Left renal cortex interstitium (tissue), 4 donors: ENCODE measurements at regions not wholly inside any gene's neighbourhood (a gene's known extent, or its start where the extent isn't known, plus 50 kb on each side); places are given as distances from the start of the nearest gene placed in this dataset.
"Not testable (repeated sequence)": the region's sequence is repeated elsewhere in the genome, so short reads cannot be mapped to it uniquely, and the experiment has no call there.

Experiments
- DNase-seq, 4 donors: peaks; one replicate each; pipeline ENCODE4 v3.0.0-alpha.2; 2013; ENCODE audit warnings: low read depth in 4 of 4, low spot score in 2 of 4, missing footprints in 1 of 4

GRCh38 chr11:123344790-123345357, 85.2 kb upstream of the GRAMD1B start:
- no peak for DNase-seq

GRCh38 chr11:123344188-123344587, 85.9 kb upstream of the GRAMD1B start:
- not testable (repeated sequence) for DNase-seq

- no peak for DNase-seq
Measured at GRCh38 chr11:123338997-123339752, 90.9 kb upstream of the GRAMD1B start.

DNA sequence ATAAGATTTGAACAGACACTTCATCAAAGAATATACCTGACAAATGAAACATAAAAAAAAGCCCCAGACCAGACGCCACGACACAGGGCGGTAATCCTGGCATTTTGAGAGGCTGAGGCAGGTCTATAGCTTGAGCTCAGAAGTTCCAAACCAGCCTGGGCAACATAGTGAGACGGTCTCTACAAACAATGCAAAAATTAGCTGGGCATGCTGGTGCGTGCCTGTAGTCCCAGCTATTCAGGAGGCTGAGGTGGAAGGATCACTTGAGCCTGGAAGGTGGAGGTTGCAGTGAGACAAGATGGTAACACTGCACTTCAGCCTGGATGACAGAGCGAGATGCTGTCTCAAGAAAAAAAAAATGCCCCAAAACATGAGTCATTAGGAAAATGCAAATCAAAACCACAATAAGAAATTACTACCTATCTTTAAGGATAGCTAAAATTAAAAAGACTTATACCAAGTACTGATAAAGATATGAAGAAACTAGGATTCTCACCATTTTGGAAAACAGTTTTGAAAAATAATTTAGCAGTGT, 91.7 kb upstream of the GRAMD1B start:
- DNase-seq: no peak

DNA sequence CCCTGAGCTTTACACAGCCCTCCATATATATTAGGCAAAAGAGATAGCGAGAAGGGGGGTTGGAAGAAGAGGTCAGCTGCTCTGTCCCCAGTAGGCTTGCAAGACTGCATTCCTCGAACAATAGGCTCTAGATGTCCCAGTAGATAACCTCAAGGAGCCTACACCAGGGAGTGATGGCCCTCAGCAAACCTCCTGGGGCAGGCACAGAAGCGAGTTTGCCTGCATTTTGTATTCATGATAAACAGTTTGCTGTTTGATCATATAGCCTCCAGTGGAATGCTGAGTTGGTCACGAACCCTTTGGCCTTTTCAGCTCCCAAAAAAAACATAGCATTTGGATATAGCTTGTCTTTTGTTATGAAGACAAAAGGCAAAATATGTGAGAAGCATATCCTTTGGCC, 95.1 kb upstream of the GRAMD1B start:
- DNase-seq: no peak

DNA sequence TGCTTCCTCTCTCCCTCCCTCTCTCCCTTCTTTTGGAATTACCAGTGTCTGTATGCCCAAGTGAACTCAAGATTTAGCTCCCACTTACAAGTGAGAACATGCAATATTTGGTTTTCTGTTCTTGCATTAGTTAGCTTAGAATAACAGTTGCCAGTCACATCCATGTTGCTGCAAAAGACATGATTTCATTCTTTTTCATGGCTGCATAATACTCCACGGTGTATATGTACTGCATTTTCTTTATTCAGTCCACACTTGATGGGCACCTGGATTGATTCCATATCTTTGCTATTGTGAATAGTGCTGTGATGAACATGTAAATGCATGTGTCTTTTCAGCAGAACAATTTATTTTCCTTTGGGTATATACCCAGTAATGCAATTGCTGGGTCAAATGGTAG, 97.5 kb upstream of the GRAMD1B start:
- DNase-seq: not testable (repeated sequence)

- DNase-seq: no peak
Measured at GRCh38 chr11:123330948-123331347, 99.1 kb upstream of the GRAMD1B start.

- DNase-seq: no peak
Measured at GRCh38 chr11:123330471-123330870, 99.6 kb upstream of the GRAMD1B start.

- no peak for DNase-seq
Measured at GRCh38 chr11:123330071-123330470, 100.0 kb upstream of the GRAMD1B start.

DNA sequence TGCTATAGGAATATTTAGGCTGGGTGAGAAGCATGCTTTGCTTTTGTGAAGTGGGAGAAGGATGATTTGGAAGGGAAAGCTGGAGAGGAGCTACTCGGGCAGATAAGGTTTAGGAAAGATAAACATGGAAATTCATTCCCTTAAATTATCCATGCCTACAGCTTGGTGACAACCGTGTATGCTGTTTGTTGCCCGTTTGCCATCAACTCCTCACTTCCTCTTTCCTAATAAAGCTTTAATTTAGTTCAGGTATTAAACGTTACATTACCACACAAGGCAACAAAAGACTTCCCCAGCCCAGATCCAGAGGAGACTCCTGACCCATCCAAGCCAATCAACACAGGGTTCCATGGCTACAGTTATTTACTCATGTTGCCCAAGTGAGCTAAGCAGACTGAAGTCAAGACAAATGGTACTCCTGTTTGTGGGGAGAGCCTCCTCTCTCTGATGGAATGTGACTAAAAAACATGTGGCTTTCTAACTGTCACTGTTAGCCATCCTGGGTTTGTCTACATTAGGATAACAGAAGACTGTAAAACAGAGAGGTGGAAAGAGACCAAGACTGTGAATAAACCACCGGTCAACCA, 101.7 kb upstream of the GRAMD1B start:
- DNase-seq: no peak

GRCh38 chr11:123325533-123325932, 104.5 kb upstream of the GRAMD1B start:
- DNase-seq: no peak

DNA sequence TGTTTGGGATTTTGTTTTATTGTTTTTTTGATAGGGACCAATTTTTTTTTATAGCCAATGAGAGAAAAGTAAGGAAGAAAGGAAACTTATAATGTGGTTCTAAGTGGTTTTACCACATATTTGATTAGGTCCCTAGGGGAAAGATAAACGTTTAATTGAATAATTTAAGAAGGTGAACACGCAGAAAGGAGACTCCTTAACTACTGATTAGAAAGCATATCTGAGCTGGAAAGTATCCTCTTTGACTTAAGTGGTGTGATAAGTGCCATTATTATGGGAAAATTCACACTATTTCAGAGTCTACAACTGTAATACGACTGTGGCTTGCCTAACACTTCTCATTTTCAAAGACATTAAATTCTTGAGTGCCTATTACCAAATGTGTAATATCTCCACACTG, 106.5 kb upstream of the GRAMD1B start:
- no peak for DNase-seq

- DNase-seq: no peak
Measured at GRCh38 chr11:123321636-123322035, 108.4 kb upstream of the GRAMD1B start.

GRCh38 chr11:123318623-123319022, 111.4 kb upstream of the GRAMD1B start:
- DNase-seq: no peak

GRCh38 chr11:123318132-123318531, 111.9 kb upstream of the GRAMD1B start:
- not testable (repeated sequence) for DNase-seq

DNA sequence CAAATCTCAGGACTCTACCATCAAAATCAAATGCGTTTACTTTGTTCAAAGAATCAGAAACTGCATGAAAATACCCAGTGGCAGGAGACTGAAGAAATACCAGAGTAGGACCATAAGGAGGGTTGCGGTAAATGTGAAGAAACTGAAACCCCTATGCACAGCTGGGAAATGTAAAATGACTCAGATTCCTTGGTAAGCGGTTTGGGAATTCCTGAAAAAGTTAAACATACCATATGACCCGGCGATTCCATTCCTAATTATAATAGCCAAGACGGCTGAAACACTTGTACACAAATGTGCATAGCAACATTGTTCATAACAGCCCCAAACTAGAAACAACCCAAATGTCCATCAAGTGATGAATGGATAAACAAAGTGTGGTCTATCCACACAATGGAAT, 114.1 kb upstream of the GRAMD1B start:
- DNase-seq: no peak

DNA sequence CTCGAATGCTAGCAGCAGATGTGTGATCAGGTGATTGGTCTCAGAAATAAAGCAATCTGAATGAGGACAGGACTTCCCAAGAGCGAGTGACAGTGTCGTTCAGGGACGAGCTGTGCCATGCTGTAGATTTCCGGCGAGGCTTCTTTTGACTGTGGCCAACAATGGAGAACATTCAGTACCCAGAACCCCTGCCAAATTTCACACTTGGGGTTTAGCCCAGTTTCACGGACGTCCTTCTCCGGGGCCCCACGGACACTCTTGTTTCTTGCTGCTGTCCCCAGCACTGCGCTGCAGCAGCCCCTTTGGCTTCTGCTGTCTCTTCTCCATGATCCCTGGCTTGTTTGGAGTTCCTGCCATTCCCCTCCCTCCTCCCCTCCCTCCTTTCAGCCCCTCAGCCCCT, 115.1 kb upstream of the GRAMD1B start:
- DNase-seq: no peak

- DNase-seq: no peak
Measured at GRCh38 chr11:123313262-123313661, 116.8 kb upstream of the GRAMD1B start.

DNA sequence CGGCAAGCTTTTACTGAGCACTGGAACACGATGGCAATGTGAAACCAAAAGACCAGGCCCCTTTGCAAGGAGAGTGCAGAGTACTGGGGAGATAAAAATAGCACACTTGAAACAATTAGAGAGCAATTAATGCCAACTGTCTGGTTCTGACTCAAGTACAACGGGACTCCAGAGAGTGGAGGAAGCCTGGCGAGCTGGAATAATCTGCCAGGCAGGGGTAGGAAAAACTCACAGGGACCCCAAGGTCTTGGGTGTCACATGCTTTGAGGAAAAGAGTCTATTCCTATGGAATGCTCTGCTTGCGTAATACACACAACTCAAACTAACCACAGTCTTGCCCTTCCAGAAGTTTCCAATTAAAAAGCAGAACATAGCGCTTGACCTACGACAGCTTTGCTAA, 113.0 kb upstream of the CLMP start:
- no peak for DNase-seq

- no peak for DNase-seq
Measured at GRCh38 chr11:123307276-123307675, 112.2 kb upstream of the CLMP start.

- no peak for DNase-seq
Measured at GRCh38 chr11:123306531-123306930, 111.5 kb upstream of the CLMP start.
